ENCODE measurements at regions not wholly inside any gene's neighbourhood (a gene's known extent, or its start where the extent isn't known, plus 50 kb on each side); places are given as distances from the start of the nearest gene placed in this dataset.

DNA sequence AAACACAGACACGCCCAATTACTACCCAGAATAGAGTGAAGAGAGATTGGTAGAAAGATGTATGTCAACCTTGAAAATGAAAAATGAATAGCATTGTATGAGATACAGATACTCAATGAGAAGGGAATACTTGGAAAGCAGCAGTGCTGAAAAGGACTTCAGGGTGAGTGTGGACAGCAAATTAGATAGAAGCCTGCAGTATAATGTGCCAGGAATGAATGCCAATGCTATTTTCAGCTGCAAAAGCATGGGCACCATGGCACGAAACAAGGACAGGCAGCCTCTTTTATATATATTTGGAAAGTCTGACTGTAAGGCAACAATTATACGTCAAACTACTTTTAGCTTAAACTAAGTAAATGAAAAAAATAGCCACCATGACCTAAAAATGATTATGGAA is 118.2 kb downstream of the PTCHD4 start:
- Histone ChIP-seq H3K9me3 (ENCODE audit: severe bottlenecking) (no peaks in the 10 kb centered on the region), H3K36me3 (no peaks in the 10 kb centered on the region; the same call in 1 of the 2 replicates), H3K4me3 (ENCODE audit: low read depth, low read length) (no peak overlapping the region), H3K27me3 (ENCODE audit: insufficient read depth, low read depth, severe bottlenecking) (no peaks in the 10 kb centered on the region), H3K27ac (no peak overlapping the region)
- DNase-seq = no peak
- TF ChIP-seq, protein P1, sequence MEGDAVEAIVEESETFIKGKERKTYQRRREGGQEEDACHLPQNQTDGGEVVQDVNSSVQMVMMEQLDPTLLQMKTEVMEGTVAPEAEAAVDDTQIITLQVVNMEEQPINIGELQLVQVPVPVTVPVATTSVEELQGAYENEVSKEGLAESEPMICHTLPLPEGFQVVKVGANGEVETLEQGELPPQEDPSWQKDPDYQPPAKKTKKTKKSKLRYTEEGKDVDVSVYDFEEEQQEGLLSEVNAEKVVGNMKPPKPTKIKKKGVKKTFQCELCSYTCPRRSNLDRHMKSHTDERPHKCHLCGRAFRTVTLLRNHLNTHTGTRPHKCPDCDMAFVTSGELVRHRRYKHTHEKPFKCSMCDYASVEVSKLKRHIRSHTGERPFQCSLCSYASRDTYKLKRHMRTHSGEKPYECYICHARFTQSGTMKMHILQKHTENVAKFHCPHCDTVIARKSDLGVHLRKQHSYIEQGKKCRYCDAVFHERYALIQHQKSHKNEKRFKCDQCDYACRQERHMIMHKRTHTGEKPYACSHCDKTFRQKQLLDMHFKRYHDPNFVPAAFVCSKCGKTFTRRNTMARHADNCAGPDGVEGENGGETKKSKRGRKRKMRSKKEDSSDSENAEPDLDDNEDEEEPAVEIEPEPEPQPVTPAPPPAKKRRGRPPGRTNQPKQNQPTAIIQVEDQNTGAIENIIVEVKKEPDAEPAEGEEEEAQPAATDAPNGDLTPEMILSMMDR (IDR thresholded peaks at IDR 0.05; ENCODE audit: low read depth, low read length) = no peak

DNA sequence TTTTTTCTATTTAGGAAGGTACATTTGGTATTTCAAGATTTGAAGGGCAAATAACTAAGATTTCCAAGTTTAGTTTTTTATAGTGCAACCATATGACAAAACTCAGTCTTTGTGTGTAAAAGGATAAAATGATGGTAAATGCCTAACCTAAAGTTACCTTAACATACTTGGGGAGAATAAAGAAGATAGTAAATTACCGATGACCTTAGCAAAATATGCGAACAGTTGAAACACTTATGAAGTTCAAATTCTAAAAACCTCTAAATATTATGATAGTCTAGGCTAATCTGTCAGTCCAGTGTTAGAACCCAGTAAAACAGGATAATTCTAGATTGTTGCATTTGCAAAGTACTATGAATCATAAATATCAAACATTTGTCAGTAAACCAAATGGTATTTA is 127.5 kb downstream of the PTCHD4 start:
- Histone ChIP-seq H3K27me3 (ENCODE audit: insufficient read depth, low read depth, severe bottlenecking) (no peaks in the 10 kb centered on the region), H3K36me3 (no peaks in the 10 kb centered on the region), H3K9me3 (ENCODE audit: severe bottlenecking) (no peaks in the 10 kb centered on the region), H3K27ac (no peak overlapping the region), H3K4me3 (ENCODE audit: low read depth, low read length) (no peak overlapping the region)
- no peak for DNase-seq
- TF ChIP-seq, protein P1 (IDR thresholded peaks at IDR 0.05; ENCODE audit: low read depth, low read length) = no peak

DNA sequence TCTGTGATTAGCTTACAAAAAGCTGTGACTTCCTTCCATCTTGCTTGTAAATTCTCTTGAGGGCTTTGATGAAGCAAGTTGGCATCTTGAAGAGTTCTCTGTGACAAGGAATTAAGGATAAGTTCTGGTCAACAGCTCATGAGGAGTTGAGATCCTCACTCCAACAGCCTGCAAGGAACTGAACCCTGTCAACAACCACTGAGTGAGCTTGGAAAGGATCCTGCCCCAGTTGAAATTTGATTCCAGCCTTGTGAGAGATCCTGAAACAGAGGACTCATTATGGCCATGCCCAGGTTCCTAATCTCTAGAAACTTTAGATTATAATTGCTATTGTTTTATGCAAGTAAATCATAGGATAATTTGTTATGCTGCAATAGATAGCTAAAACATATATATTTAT is 133.7 kb downstream of the PTCHD4 start:
- H3K27me3 ChIP-seq (ENCODE audit: insufficient read depth, low read depth, severe bottlenecking) = no peaks in the 10 kb centered on the region
- TF ChIP-seq, protein P1 (IDR thresholded peaks at IDR 0.05; ENCODE audit: low read depth, low read length) = no peak
- no peak overlapping the region for H3K4me3 ChIP-seq (ENCODE audit: low read depth, low read length)
- no peak for DNase-seq
- H3K9me3 ChIP-seq (ENCODE audit: severe bottlenecking) = no peaks in the 10 kb centered on the region
- H3K36me3 ChIP-seq = no peaks in the 10 kb centered on the region
- H3K27ac ChIP-seq = no peak overlapping the region

DNA sequence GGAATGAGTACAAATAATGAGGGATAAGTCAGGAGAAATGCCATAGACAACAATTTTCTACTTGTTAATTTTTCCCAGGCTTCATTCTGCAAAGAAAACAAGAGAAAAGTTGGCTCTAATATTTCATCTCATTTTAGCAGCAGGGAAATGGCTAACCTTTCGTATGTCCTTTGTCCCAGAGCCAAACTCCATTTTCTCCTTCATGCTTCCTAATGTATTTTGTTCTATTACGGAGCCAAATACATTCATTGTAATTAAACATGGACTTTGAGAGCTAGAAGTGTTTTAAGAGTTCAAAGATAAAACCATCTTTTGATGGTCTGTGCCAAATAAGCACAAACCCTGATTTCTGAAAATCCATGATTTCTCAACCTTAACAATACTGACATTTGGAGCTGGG is 136.9 kb downstream of the PTCHD4 start:
- Histone ChIP-seq H3K9me3 (ENCODE audit: severe bottlenecking) (no peaks in the 10 kb centered on the region), H3K4me3 (ENCODE audit: low read depth, low read length) (no peak overlapping the region), H3K27me3 (ENCODE audit: insufficient read depth, low read depth, severe bottlenecking) (no peaks in the 10 kb centered on the region), H3K36me3 (no peaks in the 10 kb centered on the region), H3K27ac (no peak overlapping the region)
- TF ChIP-seq, protein P1 (IDR thresholded peaks at IDR 0.05; ENCODE audit: low read depth, low read length) = no peak
- DNase-seq = no peak

DNA sequence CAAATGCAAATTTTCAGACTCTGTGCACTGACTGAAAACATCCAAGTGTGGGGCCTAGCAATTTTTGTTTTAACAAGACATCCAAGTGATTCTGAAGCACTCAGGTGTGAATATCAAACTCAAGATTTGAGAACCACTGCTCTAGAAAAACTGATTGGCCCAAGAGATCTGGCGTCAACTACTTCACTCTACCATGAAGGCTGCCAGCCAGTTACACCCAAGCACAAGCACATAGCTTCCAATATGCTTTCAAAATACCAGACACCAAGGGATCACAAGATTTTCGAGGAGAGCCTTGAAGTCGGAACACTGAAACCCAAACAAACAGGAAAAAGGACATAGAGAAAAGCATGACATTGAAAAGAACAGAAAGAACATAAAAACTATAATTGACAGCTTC is 140.2 kb downstream of the PTCHD4 start:
- H3K4me3 ChIP-seq (ENCODE audit: low read depth, low read length) = no peak overlapping the region
- TF ChIP-seq, protein P1 (IDR thresholded peaks at IDR 0.05; ENCODE audit: low read depth, low read length) = no peak
- no peaks in the 10 kb centered on the region for H3K36me3 ChIP-seq
- no peak overlapping the region for H3K27ac ChIP-seq
- no peak for DNase-seq
- no peaks in the 10 kb centered on the region for H3K9me3 ChIP-seq (ENCODE audit: severe bottlenecking)
- H3K27me3 ChIP-seq (ENCODE audit: insufficient read depth, low read depth, severe bottlenecking) = no peaks in the 10 kb centered on the region

DNA sequence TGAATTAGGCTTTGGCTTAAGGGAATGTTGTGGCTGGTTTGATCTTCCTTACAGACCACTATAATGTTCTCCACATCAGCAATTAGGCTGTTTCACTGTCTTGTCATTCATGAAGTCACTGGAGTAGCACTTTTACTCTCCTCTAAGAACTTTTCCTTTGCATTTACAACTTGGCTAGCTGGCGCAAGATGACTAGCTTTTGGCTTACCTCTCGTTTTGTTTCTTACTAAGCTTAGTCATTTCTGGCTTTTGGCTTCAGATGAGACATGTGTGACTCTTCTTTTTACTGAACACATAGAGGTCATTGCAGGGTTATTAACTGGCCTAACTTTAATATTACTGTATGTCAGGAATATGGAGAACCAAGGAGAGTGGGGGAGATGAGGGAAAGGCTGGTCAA is 143.2 kb downstream of the PTCHD4 start:
- TF ChIP-seq, protein P1 (IDR thresholded peaks at IDR 0.05; ENCODE audit: low read depth, low read length) = no peak
- no peak for DNase-seq
- Histone ChIP-seq H3K36me3 (no peaks in the 10 kb centered on the region), H3K27me3 (ENCODE audit: insufficient read depth, low read depth, severe bottlenecking) (no peaks in the 10 kb centered on the region), H3K27ac (no peak overlapping the region), H3K4me3 (ENCODE audit: low read depth, low read length) (no peak overlapping the region), H3K9me3 (ENCODE audit: severe bottlenecking) (no peaks in the 10 kb centered on the region)
